DOHH2 (cell line): ENCODE measurements at regions not wholly inside any gene's neighbourhood (a gene's known extent, or its start where the extent isn't known, plus 50 kb on each side); places are given as distances from the start of the nearest gene placed in this dataset.

Experiments
- EZH2phosphoT487 ChIP-seq: fragments of 200-600 bp; sonication (generic); IDR thresholded peaks from 2 replicates; pipeline ENCODE4 v1.6.1; 2017; ENCODE audit warnings: borderline replicate concordance, mild to moderate bottlenecking, antibody characterized with exemption, low read length, moderate library complexity, mixed read lengths
- TF ChIP-seq, protein P1 (sequence below): fragments of 200-600 bp; sonication (generic); IDR thresholded peaks from one replicate; pipeline ENCODE4 v1.5.1; 2014; ENCODE audit warnings: antibody characterized with exemption, mild to moderate bottlenecking, low read depth, low read length; ENCODE audit not compliant: poor library complexity, severe bottlenecking

DNA sequence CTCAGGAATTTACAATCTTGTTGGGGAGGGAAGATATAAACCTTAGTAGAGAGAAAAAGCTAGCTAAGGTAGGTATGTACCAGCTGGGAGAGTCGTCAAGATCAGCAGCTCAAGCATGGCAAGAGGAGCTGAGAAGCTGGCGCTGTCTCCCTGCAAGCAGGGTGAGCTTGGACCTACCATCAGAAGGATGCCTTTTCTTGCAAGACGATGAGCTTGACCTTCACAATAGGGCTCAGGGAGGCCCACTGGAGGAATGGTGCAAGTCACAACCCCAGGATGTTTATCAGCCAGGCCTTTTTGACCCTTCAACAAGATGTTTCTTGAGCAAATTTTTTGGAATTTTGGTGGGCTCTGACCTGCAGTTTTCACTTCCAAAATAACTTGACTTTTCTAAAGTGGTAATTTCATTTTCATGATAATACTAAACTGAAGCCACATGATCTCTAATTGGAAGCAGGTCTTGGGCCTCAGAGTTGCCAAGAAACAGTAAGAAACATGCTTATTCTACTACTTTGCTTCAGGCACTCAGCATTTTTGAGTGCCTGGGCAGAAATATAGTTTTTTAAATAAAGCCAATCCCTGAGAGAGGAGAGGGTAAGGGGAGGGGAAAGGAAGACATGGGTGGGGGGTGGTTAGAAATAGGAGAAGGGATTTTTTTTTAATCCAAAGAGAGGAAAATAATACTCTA is 258.1 kb downstream of the CLIC5 start:
- TF ChIP-seq, protein P1, sequence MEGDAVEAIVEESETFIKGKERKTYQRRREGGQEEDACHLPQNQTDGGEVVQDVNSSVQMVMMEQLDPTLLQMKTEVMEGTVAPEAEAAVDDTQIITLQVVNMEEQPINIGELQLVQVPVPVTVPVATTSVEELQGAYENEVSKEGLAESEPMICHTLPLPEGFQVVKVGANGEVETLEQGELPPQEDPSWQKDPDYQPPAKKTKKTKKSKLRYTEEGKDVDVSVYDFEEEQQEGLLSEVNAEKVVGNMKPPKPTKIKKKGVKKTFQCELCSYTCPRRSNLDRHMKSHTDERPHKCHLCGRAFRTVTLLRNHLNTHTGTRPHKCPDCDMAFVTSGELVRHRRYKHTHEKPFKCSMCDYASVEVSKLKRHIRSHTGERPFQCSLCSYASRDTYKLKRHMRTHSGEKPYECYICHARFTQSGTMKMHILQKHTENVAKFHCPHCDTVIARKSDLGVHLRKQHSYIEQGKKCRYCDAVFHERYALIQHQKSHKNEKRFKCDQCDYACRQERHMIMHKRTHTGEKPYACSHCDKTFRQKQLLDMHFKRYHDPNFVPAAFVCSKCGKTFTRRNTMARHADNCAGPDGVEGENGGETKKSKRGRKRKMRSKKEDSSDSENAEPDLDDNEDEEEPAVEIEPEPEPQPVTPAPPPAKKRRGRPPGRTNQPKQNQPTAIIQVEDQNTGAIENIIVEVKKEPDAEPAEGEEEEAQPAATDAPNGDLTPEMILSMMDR = no peak
- no peak for TF ChIP-seq EZH2phosphoT487
